HG03457 (cell line): ENCODE measurements at regions not wholly inside any gene's neighbourhood (a gene's known extent, or its start where the extent isn't known, plus 50 kb on each side); places are given as distances from the start of the nearest gene placed in this dataset.

Experiments
- ATAC-seq: cut with Tn5 transposase; IDR thresholded peaks from one replicate; pipeline ENCODE4 v1.9.1; 2021; ENCODE audit warnings: moderate number of reproducible peaks; ENCODE audit not compliant: unreplicated experiment

DNA sequence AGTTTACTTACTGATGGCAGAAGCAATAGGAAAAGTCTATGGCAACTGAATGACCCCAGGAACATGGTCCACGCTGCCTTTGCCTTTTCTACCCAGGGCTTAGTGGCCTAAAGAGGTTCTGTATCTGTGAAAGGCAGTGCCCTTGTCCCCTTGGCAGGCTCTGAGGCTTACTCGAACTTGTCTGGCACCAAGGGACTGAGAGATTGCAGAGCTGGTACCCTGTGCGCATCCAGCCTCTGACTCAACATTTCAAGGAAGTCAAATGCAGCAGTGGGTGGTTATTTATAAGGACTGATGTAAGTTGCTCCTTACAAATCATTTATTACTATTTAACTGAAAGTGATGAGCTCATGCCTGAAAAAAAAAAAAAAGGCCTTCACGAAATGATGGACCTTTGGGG lies 299.9 kb upstream of the MYOCD start:
- ATAC-seq = no peak

DNA sequence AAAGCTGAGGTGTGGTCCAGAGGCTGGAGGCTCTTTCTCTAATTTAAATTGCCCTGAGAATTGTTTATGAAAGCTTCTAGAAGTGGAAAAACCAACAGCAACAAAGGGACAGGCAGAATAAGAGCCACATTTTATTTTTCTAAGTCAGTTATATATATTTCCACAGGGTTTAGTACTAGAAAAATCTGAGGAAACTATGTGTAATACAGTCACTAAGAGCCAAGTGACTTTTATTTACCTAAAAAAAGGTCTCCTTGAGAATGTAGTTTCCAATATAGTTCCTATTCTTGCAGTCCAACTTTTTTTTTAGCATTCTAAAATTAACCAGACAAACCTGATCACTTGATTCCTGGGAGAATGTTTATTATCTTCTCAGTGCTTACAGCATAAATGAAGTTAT lies 296.6 kb upstream of the MYOCD start:
- ATAC-seq = no peak

DNA sequence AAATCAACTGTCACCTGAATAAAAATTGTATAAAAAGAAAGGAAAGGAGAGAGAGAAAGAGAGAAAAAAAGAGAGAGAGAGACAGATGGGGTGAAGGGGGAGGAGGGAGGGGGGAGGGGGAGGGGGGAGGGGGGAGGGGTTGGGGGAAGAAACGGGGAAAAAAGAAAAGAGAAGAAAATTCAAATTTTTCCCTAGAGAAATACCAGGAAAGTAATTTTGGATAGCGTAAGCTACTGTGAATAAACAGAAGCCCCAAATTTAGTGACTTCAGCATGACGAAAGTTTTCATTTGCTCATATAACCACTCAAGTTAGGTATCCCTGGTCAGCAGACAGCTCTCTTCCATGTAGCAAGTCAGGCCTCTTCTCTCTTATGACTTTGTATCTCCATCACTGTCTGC lies 289.4 kb upstream of the MYOCD start:
- ATAC-seq = no peak

DNA sequence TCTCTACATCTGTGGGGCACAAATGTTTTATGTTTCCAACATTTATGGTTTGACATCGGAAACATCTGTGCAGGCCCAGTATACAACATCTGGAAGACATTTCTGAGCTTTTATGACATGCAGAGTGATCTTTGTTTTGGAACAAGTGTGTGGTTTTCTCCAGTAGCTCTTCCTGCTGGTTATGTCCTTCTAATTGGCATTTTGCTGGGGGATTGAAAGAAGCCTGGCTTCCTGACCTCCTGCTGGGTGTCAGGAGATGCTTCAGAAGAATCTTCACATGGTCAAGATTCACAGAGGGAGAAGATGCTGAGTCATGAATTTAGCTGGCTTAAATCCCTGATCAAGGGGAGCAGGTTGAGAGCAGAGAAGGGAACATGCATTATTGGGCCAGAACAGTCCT lies 279.5 kb upstream of the MYOCD start:
- no peak for ATAC-seq

DNA sequence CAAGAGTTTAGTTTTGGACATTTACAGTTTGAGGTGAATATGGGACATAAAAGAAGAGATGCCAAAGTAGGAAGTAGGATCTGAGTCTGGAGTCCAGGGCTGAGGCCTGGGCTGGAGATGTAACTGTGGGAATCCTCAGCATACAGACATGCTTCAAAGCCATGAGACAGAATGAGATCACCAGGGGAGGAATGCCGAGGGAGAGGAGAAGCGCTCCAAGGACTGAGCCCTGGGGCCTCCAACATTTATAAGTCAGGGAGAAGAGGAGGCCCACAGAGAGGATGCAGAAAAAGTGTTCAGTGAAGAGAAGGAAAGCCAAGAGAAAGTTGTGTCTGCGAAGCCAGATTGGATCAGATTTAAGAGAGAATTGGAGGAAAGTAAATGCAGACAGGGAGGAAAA lies 277.5 kb upstream of the MYOCD start:
- no peak for ATAC-seq

DNA sequence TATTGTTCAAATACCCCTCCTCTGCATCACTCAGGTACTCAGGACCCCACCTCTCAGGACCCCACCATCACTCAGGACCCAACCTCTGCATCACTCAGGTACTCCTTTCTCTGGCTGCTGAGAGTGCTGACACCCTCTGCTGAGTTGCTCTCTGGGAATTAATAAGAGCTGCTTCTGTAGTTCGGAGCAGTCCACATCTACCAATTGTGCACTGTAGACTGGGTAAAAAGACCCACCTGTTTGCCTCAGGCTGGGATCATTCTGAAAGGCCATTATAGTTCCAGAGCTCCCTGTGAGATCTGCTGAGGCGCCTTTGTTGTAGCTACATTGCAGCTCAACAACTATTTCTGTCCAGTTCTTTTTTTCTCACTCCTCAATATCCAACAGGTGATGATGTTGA lies 276.3 kb upstream of the MYOCD start:
- ATAC-seq = no peak

DNA sequence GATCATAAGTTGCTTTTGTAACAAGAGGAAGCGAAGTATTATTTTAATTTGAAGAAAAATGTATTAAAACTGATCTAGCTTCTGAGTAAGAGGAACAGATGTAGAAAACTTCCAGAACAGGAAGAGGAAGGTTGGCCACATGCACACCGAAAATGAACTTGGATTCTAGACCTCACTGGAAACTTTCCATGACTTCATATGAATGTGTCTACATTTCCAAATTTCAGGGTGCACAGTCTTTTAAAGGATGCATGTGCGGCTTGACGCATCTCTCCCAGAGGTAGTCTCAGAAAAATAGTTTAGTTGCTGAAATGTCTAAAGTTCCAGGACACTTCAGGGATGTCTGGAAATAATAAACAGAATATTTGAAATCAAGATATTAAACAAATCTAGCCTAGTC lies 275.1 kb upstream of the MYOCD start:
- ATAC-seq = no peak

DNA sequence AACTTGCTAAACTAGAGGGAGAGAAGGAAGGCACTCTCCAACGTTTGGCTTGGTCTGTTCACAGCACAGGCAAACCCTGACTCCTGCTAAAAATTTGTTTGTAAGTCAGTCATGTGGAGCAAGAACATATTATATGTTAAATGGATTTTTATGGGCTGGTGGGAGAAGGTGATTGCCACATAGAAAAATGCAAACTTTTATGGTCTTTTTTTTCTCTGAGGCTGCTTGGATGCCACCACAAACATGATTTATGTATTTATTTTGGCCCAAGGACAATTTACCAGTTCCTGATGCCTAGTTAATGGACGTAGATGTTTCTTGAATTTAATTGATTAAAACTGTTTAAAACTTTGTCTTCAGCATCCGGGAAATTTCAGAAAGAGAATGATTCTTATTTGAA lies 274.2 kb upstream of the MYOCD start:
- no peak for ATAC-seq

DNA sequence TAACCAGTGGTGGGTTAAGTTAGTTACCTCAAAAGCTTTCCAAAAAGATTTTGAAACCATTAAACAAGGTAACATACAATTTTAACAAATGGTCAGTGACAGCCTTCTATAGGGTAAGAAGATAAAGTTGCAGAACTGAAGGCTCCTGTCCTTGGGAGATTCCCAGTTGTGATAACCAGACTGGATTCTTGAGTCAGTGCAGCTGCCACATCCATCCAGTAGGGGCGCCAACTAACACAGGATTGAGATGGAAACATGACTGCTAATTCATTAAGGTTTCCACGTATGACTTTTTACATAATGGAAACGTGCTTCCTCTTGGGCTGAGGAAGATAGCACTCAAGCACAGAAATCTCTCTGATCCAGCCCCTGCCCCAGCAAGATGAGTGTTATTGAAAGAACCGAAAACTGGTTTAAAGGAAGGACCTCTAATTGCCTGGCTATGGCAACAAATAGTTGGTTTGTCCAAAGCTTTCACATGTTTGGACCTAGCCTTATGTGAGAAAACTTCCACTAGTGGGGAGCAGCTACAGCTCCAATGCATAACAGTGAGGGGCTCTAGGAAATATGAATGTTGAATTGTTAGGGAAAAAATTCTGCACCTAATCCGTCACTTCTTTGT lies 269.8 kb upstream of the MYOCD start:
- no peak for ATAC-seq

DNA sequence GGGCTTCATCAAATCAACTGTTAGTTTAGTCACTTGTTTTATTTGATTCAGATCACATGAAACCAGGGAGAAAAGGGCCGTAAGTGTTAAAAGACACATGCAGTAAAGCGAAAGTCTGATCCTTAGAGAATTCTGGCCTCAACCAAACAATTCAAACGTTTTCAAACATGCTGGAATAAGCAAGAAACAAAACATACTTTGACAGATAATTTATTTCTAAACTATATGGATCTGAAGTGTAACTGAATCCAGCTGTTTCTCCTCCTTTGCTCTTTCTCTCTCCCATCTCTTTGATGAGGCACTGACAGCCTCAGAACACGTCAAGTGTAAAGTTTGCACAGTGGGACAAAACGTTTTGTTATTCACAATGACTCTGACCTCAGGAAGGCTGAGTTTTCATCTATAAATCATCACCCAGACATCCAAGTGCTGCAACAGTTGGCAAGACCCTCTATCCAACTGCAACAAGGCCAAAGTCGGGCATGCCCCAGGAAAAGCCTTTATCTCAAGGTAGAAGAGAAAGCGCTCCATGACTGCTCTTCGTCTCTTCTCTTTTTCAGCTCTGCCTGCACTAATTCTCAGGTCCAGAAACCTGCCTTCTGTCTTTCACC lies 267.1 kb upstream of the MYOCD start:
- no peak for ATAC-seq

DNA sequence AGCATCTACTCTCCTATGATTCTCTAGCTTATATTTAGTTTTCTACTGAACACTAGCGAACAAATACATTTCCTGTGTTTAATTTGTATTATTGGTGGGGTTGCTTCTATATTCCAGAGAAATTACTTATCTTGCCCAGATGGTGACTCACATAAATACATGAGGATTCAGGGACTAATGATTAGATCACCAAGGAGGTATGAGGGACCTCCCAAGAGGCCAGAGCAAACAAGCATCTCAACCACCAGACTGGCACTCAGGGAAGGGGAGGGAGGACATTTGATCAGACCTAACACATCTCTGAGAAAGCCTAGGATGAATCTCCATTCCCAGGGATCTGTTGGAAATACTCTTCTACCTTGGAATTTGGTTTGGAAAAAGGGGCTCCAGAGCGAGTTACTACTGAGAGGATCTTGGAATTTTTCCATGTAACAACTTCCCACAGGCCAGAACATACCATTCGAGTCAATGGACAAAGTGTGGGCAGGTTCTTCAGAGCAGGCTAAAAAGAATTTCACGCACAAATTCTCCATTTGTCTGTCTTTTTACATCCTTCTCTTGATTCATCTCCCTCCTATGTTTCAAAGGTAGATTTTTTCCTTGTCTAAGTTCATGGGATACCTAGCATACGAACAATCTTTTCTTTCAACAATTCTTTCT lies 262.6 kb upstream of the MYOCD start:
- ATAC-seq = no peak

DNA sequence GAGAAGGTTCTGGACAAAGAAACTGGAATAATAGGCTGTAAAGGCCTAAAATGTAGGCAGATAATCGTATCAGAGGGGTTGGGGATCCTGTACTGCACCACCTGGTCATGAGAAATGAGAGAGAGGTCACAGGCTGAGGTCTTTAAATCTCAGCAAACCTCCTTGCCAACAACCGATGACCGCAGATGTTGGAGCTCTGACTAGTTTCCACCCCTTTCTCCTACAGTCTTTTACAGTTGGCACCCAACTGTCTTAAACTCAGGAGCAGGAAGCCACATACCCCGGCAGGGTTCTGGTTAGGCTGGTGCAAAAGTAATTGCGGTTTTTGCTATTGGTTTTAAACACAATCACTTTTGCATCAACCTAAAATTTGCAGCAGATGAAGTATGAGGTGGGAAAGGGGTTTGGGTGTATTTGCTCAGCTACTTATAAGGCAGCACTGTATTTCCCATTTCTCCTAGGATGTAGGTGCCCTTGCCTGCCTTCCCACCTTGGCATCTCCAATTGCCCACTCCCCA lies 261.8 kb upstream of the MYOCD start:
- no peak for ATAC-seq

DNA sequence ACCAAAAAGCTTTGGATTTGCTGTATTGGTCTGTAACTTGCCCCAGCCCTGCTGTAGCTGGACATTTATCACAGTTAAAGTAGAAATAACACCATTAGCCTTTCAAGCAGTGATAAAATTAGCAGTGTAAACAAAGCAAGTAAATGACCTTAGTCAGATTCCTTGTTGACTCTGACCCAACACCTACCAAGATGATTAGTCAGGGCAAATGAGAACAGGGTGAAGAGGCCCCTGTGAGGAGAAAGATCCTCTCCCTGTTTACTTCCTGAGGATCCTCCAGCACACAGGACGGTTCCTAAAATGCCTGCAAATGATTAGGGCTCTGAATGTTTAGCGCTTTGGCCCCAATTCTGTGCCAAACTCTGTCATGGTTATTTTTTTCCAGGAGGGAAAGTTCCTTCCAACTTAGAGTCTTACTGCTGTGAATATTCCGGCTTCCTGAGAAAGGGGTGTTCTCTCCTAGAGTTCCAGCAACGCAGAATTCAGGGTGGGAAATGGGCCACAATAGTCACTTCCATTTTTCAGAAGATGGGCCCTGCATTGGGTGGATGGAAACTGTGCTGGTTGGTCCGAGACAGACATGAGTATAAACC lies 259.0 kb upstream of the MYOCD start:
- no peak for ATAC-seq

DNA sequence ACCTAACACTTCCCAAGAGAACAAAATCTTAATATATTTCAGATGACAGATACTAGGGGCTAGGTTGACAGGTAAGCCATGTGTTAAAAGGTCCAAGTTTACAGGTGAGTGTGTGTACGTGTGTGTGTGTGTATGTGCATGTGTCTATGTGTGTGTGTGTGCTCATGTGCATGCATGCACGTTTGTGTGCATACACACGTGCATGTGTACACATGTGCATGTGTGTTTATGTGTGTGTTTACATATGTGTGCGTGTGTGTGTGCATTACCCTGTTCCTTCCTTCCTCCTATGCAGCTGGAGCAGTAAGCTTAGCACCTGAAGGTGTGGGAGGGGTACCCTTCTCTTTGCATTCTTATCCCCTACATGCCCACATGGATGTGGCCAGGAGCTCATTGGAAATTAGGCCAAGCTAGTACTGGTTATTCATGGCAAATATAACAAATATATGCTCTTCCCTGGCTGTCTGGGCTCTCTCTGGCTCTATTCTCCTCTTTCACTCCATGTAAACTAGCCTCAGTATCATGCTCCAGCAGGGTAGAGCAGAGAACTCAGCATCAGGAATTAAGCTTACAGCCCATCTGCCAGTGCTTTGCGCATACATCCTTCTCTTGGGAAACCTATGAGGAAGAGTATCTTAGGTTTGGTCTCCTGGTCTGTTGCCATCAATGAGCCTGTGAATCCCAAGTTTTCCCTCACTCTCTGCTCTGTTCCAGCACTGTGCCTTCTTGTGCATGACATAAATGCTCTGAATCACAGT lies 258.0 kb upstream of the MYOCD start:
- ATAC-seq = no peak

DNA sequence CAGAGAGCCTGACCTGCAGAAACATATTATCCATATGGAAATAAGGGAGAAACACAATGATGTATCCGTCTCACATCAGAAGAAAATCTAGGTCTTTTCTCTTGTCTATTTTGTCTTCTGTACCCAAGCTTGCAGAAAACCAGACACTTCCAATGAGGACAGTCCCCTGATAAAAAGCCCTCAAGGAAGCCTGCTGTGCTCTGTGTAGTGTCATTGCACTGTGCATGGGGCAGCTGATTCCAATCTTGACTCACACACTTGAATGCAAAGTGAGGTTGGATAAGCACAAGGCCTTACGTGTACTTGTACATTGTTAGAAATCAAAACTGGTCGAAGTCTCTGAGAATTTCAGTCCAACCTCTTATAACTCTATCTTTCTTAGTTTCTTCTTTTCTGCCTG lies 256.6 kb upstream of the MYOCD start:
- no peak for ATAC-seq

DNA sequence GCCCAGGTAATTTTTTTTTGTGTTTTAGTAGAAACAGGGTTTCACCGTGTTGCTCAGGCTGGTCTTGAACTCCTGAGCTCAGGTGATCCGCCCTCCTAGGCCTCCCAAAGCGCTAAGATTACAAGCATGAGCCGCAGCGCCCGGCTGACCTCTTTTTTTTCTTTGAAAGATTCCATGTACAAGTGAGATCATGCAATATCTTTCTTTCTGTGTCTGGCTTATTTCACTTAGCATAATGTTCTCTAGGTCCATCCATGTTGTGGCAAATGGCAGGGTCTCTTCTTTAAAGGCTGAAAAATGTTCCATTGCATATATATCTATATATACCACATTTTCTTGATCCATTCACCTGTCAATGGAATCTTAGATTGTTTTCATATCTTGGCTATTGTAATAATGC lies 255.0 kb upstream of the MYOCD start:
- ATAC-seq = no peak

DNA sequence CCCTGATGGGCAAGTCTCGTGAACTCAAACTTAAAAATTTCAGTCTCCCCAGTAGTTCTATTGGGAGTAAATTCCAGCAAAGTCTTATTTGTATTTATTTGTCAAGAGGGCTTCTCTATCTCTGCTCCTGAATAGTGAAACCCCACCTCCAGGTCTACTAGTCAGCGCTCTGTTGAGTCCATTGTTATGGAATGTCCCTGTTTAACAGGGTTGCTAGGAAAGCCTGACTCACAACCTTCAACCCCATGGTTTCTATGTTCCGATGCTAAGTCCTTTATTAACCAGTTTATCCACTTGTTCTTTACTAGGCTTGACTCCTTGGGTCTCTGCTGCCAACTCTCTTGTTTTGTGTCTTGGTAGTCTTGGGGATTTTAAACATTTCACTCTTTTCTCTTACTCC lies 250.7 kb upstream of the MYOCD start:
- ATAC-seq = no peak

DNA sequence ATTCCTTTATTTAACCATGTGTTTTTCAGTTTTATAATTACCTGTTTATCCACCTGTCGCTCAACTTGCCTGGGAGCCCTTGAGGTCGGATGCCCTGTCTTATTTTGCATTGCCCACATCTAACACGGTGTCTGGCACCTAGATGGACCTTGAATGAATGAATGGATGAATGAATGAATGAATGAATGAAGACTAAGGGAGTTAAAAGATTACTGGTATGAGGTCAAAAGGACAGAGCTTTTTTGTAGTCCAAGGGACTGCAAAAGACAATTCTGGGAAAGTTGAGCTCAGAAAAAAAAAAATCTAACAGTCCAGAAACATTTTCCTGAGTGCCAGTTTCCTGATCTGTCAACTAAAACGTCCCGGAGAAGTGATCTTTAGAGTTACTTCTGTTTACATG lies 244.6 kb upstream of the MYOCD start:
- ATAC-seq = no peak

DNA sequence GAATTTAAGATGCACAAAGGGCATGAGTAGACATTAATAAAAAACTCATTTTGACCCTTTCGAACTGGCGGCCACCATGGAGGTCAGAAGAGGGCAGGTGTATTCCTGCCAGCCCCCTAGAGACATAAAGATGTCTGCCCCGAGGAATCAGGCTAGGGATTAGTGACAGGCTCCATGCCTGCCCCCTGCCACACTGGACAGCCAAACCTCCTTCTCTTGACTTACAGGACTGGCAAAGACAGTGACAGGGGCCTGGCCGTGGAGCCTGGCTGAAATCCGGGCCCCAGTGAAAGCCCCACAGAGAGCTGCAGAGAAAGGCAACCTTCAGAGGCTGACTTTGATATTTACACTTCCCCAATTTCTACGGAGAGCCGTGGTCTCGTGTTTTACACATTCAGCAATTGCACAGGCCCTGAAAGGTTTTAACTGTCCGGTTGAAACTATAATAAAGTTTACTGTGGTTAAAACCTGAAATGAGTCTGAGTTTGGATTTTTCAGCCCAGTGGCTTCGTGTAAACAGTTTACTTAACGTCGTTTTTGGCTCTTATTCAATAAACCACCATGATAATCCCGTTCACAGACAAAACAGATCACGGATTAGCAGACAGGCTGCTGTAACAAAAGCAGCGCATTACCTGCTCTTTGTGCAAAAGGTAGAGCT lies 243.9 kb upstream of the MYOCD start:
- no peak for ATAC-seq

DNA sequence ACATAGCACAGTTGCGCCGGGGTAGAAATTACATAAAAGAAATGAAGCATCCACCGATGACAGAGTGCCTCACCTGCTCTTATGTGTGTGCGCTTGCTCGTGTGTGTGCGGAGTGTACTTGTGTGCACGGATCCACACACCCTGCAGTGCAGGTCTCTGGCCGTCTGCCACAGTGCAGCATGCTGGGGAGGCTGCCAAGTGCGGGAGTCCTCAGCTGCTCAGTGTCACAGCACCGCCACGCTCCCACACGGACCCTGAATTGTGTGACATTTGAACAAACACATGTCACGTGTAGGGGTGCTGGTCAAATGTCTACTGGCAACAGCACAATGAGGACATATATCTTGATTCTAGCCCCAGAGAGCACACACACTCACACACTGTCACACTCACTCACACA lies 243.0 kb upstream of the MYOCD start:
- no peak for ATAC-seq

DNA sequence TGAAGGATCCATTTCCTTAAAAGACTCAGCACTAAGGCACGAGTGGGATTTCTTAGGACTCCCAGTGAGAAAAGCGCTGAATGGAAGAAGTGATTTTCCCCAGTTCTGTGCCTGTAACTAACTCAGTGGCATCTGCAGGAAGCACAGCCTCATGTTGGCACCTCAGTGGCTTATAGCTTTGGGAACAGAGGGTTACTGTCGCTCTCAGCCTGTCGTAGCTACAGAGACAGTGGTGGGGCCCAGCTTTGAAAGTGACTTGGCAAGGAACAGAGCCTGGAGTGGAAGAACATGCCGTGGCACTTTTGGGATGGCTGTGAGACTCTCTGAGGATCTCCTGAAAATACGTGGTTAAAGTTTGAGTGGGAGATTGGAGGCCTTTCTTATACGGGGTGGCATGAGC lies 242.4 kb upstream of the MYOCD start:
- ATAC-seq = no peak
